ENCODE measurements at regions not wholly inside any gene's neighbourhood (a gene's known extent, or its start where the extent isn't known, plus 50 kb on each side); places are given as distances from the start of the nearest gene placed in this dataset.

DNA sequence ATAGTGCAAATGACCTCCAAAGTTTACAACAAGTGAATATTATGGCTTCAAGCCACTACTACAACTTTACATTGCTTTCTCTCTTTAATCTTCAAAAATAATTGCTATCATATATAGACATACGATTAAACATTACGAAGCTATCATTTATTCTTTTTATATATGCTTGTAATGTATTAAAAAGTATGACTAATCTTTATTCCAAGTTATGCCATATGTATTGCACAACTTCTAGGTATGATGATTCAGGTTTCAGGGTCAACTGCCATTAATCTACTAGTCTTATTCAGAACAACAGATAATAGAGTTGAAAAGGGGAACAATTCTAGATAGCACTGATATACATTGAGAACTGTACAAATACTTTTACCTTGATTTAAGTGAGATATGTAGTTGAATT lies 506.2 kb upstream of the TMEFF2 start:
- DNase-seq (ENCODE audit: low spot score) = no peak
- H3K4me2 ChIP-seq (ENCODE audit: low read length) = no peak overlapping the region
- H3K9me3 ChIP-seq (ENCODE audit: low read length) = no peaks in the 10 kb centered on the region
- no peaks in the 10 kb centered on the region for H3K9me2 ChIP-seq (ENCODE audit: insufficient read depth, low read length)
- H3K79me2 ChIP-seq (ENCODE audit: insufficient read depth, low read depth, low read length) = no peaks in the 10 kb centered on the region
- no TSS peak for BruUV-seq (replicated peaks)
- H3K4me3 ChIP-seq (ENCODE audit: low read depth, low read length, poor library complexity, severe bottlenecking) = no peak overlapping the region
- intact Hi-C loops (cut with micrococcal nuclease; ENCODE audit: unreplicated experiment) = no loop called here
- POLR2A ChIA-PET = no interaction called here
- no peak overlapping the region for H3K27ac ChIP-seq (ENCODE audit: low read depth, low read length, poor library complexity, severe bottlenecking)
- CTCF ChIA-PET (ENCODE audit: unreplicated experiment) = no interaction called here
- H2AFZ ChIP-seq (ENCODE audit: low read length) = no peak overlapping the region
- H3K4me1 ChIP-seq (ENCODE audit: insufficient read depth, low read length, poor library complexity, severe bottlenecking) = no peaks in the 10 kb centered on the region
- TF ChIP-seq EZH2phosphoT487 (IDR thresholded peaks at IDR 0.05; ENCODE audit: borderline replicate concordance, low read depth, low read length) (no peak), CTCF (conservative IDR thresholded peaks at IDR 0.05; ENCODE audit: low read length) (no peak)
- no peaks in the 10 kb centered on the region for H3K36me3 ChIP-seq (ENCODE audit: insufficient read depth, low read length)
- no peaks in the 10 kb centered on the region for H4K20me1 ChIP-seq (ENCODE audit: insufficient read depth, low read length)

DNA sequence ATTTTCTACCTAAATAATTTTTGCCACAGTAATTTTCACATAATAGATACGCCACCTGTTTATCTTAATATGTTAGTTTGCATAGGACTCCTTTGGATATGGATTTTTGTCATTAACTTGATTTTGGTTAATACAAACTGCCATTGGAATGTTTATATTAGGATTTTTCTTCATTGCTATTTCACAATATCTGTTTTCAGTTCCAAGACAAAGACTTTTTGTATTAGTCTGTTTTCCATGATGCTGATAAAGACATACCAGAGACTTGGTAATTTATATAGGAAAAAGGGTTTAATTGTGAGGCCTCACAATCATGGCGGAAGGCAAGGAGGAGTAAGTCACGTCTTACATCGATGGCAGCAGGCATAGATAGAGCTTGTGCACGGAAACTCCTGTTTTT lies 503.1 kb upstream of the TMEFF2 start:
- intact Hi-C loops (cut with micrococcal nuclease; ENCODE audit: unreplicated experiment) = no loop called here
- H3K27ac ChIP-seq (ENCODE audit: low read depth, low read length, poor library complexity, severe bottlenecking) = no peak overlapping the region
- no peak overlapping the region for H3K4me2 ChIP-seq (ENCODE audit: low read length)
- H3K9me3 ChIP-seq (ENCODE audit: low read length) = no peaks in the 10 kb centered on the region
- no peaks in the 10 kb centered on the region for H3K79me2 ChIP-seq (ENCODE audit: insufficient read depth, low read depth, low read length)
- no peak overlapping the region for H2AFZ ChIP-seq (ENCODE audit: low read length)
- no peaks in the 10 kb centered on the region for H3K9me2 ChIP-seq (ENCODE audit: insufficient read depth, low read length)
- no peaks in the 10 kb centered on the region for H4K20me1 ChIP-seq (ENCODE audit: insufficient read depth, low read length)
- DNase-seq (ENCODE audit: low spot score) = no peak
- H3K4me3 ChIP-seq (ENCODE audit: low read depth, low read length, poor library complexity, severe bottlenecking) = no peak overlapping the region
- TF ChIP-seq CTCF (conservative IDR thresholded peaks at IDR 0.05; ENCODE audit: low read length) = no peak
- TF ChIP-seq EZH2phosphoT487 (IDR thresholded peaks at IDR 0.05; ENCODE audit: borderline replicate concordance, low read depth, low read length) = no peak
- CTCF ChIA-PET (ENCODE audit: unreplicated experiment) = no interaction called here
- H3K4me1 ChIP-seq (ENCODE audit: insufficient read depth, low read length, poor library complexity, severe bottlenecking) = no peaks in the 10 kb centered on the region
- BruUV-seq (replicated peaks) = no TSS peak
- POLR2A ChIA-PET = no interaction called here
- no peaks in the 10 kb centered on the region for H3K36me3 ChIP-seq (ENCODE audit: insufficient read depth, low read length)

GRCh38 chr2:192696857-192697256 lies 502.1 kb upstream of the TMEFF2 start:
- no TSS peak for BruUV-seq (replicated peaks)
- Histone ChIP-seq H3K4me3 (ENCODE audit: low read depth, low read length, poor library complexity, severe bottlenecking) (no peak overlapping the region), H3K4me2 (ENCODE audit: low read length) (no peak overlapping the region), H3K9me2 (ENCODE audit: insufficient read depth, low read length) (no peaks in the 10 kb centered on the region), H4K20me1 (ENCODE audit: insufficient read depth, low read length) (no peaks in the 10 kb centered on the region), H3K79me2 (ENCODE audit: insufficient read depth, low read depth, low read length) (no peaks in the 10 kb centered on the region), H2AFZ (ENCODE audit: low read length) (no peak overlapping the region), H3K4me1 (ENCODE audit: insufficient read depth, low read length, poor library complexity, severe bottlenecking) (no peaks in the 10 kb centered on the region), H3K27ac (ENCODE audit: low read depth, low read length, poor library complexity, severe bottlenecking) (no peak overlapping the region), H3K36me3 (ENCODE audit: insufficient read depth, low read length) (no peaks in the 10 kb centered on the region), H3K9me3 (ENCODE audit: low read length) (no peaks in the 10 kb centered on the region)
- no peak for DNase-seq (ENCODE audit: low spot score)
- TF ChIP-seq CTCF (conservative IDR thresholded peaks at IDR 0.05; ENCODE audit: low read length) = no peak
- TF ChIP-seq EZH2phosphoT487 (IDR thresholded peaks at IDR 0.05; ENCODE audit: borderline replicate concordance, low read depth, low read length) = no peak
- intact Hi-C loops (cut with micrococcal nuclease; ENCODE audit: unreplicated experiment) = no loop called here
- CTCF ChIA-PET (ENCODE audit: unreplicated experiment) = no interaction called here
- POLR2A ChIA-PET = interaction anchor here (1.0 to 1.4 kb wide), 2 partner anchors 12 to 25 kb away, joined by 3 read pairs; no protein-coding TSS in a partner anchor
